ENCODE measurements at regions not wholly inside any gene's neighbourhood (a gene's known extent, or its start where the extent isn't known, plus 50 kb on each side); places are given as distances from the start of the nearest gene placed in this dataset.

GRCh38 chr3:10580426-10580825 lies 75.0 kb upstream of the ATP2B2 start:
- Histone ChIP-seq H3K9ac (ENCODE audit: control insufficient read depth, extremely low read depth, insufficient read depth, low read length) (no peak overlapping the region), H4K20me1 (ENCODE audit: control insufficient read depth, extremely low read depth, insufficient read depth, low read length) (no peaks in the 10 kb centered on the region), H3K79me2 (ENCODE audit: control insufficient read depth, insufficient read depth, low read length) (no peaks in the 10 kb centered on the region), H3K4me3 (ENCODE audit: control insufficient read depth in 2 of 3, extremely low read depth in 1 of 3, insufficient read depth in 2 of 3, low read depth in 1 of 3, low read length in 3 of 3) (no peak overlapping the region), H3K9me1 (ENCODE audit: control insufficient read depth, extremely low read depth, insufficient read depth, low read length) (no peaks in the 10 kb centered on the region), H3K4me2 (ENCODE audit: control insufficient read depth, extremely low read depth, insufficient read depth, low read depth, low read length) (no peak overlapping the region), H3K4me1 (ENCODE audit: control insufficient read depth, extremely low read depth, insufficient read depth, low read length) (no peaks in the 10 kb centered on the region), H2AFZ (ENCODE audit: control insufficient read depth, low read length) (no peak overlapping the region), H3K27me3 (ENCODE audit: control insufficient read depth, extremely low read depth, insufficient read depth, low read length) (peaks cover 10% of the 10 kb centered on the region), H3K36me3 (ENCODE audit: control insufficient read depth in 2 of 2, extremely low read depth in 1 of 2, insufficient read depth in 2 of 2, low read length in 2 of 2) (no peaks in the 10 kb centered on the region), H3K27ac (ENCODE audit: control insufficient read depth, insufficient read depth, low read length) (no peak overlapping the region), H3K9me3 (ENCODE audit: control insufficient read depth, low read depth, low read length) (no peaks in the 10 kb centered on the region)
- DNase-seq (ENCODE audit: low read depth, low spot score) (no peak), FAIRE-seq (no peak)
- TF ChIP-seq CTCF (optimal IDR thresholded peaks at IDR 0.05 in 1 of 3, IDR thresholded peaks at IDR 0.05 in 1 of 3, conservative IDR thresholded peaks at IDR 0.05 in 1 of 3; ENCODE audit: extremely low read depth in 1 of 3, insufficient read depth in 2 of 3, low read length in 3 of 3): no peak
- no peak for TF ChIP-seq EZH2 (IDR thresholded peaks at IDR 0.05; ENCODE audit: low read length)
- dilution Hi-C loops (cut with MboI; ENCODE audit: extremely low pct_ligation_motif_present, low sequenced_read_pairs): no loop called here

DNA sequence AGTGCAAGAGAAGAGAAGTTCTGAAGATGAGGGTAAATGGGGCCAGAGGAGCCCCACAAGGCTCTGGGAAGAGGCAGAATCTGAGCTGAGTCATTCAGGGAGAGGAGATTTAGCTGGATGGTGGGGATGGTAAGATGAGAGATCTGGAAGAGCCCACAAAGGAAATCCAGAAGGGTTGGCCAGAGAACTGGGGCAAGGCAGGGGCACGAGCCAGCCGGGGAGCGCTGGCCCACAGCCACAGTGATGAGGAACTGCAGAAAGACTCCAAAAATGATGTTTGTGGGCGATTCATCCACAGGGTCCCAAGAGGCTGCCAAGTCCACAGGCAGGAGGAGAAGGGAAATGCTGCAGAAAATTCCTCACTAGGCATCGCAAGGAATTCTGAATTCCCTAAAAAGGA lies 75.9 kb upstream of the ATP2B2 start:
- no peaks in the 10 kb centered on the region for H4K20me1 ChIP-seq (ENCODE audit: control insufficient read depth, extremely low read depth, insufficient read depth, low read length)
- H3K79me2 ChIP-seq (ENCODE audit: control insufficient read depth, insufficient read depth, low read length): no peaks in the 10 kb centered on the region
- no peaks in the 10 kb centered on the region for H3K9me1 ChIP-seq (ENCODE audit: control insufficient read depth, extremely low read depth, insufficient read depth, low read length)
- H3K9ac ChIP-seq (ENCODE audit: control insufficient read depth, extremely low read depth, insufficient read depth, low read length): no peak overlapping the region
- no peak overlapping the region for H3K4me3 ChIP-seq (ENCODE audit: control insufficient read depth in 2 of 3, extremely low read depth in 1 of 3, insufficient read depth in 2 of 3, low read depth in 1 of 3, low read length in 3 of 3)
- no peak overlapping the region for H3K27ac ChIP-seq (ENCODE audit: control insufficient read depth, insufficient read depth, low read length)
- FAIRE-seq: no peak
- H3K27me3 ChIP-seq (ENCODE audit: control insufficient read depth, extremely low read depth, insufficient read depth, low read length): peaks cover 11% of the 10 kb centered on the region
- TF ChIP-seq EZH2 (IDR thresholded peaks at IDR 0.05; ENCODE audit: low read length): no peak
- no peak for TF ChIP-seq CTCF (optimal IDR thresholded peaks at IDR 0.05 in 1 of 3, IDR thresholded peaks at IDR 0.05 in 1 of 3, conservative IDR thresholded peaks at IDR 0.05 in 1 of 3; ENCODE audit: extremely low read depth in 1 of 3, insufficient read depth in 2 of 3, low read length in 3 of 3)
- H3K9me3 ChIP-seq (ENCODE audit: control insufficient read depth, low read depth, low read length): no peaks in the 10 kb centered on the region
- no peaks in the 10 kb centered on the region for H3K36me3 ChIP-seq (ENCODE audit: control insufficient read depth in 2 of 2, extremely low read depth in 1 of 2, insufficient read depth in 2 of 2, low read length in 2 of 2)
- dilution Hi-C loops (cut with MboI; ENCODE audit: extremely low pct_ligation_motif_present, low sequenced_read_pairs): no loop called here
- no peak overlapping the region for H2AFZ ChIP-seq (ENCODE audit: control insufficient read depth, low read length)
- H3K4me2 ChIP-seq (ENCODE audit: control insufficient read depth, extremely low read depth, insufficient read depth, low read depth, low read length): no peak overlapping the region
- H3K4me1 ChIP-seq (ENCODE audit: control insufficient read depth, extremely low read depth, insufficient read depth, low read length): no peaks in the 10 kb centered on the region
- no peak for DNase-seq (ENCODE audit: low read depth, low spot score)

Data from keratinocyte (primary cell).